ENCODE measurements at regions not wholly inside any gene's neighbourhood (a gene's known extent, or its start where the extent isn't known, plus 50 kb on each side); places are given as distances from the start of the nearest gene placed in this dataset.

- no peak for TF ChIP-seq POLR2A (IDR thresholded peaks at IDR 0.05)
- TF ChIP-seq, protein P1, sequence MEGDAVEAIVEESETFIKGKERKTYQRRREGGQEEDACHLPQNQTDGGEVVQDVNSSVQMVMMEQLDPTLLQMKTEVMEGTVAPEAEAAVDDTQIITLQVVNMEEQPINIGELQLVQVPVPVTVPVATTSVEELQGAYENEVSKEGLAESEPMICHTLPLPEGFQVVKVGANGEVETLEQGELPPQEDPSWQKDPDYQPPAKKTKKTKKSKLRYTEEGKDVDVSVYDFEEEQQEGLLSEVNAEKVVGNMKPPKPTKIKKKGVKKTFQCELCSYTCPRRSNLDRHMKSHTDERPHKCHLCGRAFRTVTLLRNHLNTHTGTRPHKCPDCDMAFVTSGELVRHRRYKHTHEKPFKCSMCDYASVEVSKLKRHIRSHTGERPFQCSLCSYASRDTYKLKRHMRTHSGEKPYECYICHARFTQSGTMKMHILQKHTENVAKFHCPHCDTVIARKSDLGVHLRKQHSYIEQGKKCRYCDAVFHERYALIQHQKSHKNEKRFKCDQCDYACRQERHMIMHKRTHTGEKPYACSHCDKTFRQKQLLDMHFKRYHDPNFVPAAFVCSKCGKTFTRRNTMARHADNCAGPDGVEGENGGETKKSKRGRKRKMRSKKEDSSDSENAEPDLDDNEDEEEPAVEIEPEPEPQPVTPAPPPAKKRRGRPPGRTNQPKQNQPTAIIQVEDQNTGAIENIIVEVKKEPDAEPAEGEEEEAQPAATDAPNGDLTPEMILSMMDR (IDR thresholded peaks at IDR 0.05): no peak
- DNase-seq: no peak
- no peak overlapping the region for H3K27ac ChIP-seq
- H3K9me3 ChIP-seq (replicated peaks in 1 of 3): no peaks in the 10 kb centered on the region
- H3K4me1 ChIP-seq (replicated peaks in 1 of 2): peaks cover 0 to 5% of the 10 kb centered on the region in 2 donors
- 58 to 63% (median 63%) methylated on average over 8 to 9 of the region's 9 CpGs for WGBS, 4 donors
- no peak overlapping the region for H3K4me3 ChIP-seq
- no peaks in the 10 kb centered on the region for H3K36me3 ChIP-seq (replicated peaks in 1 of 2)
- intact Hi-C loops (cut with DNase I): no loop called here
- H3K27me3 ChIP-seq: no peaks in the 10 kb centered on the region
These were observed 1034.4 kb upstream of the NR2F2 start for GRCh38 chr15:95295896-95296625.

DNA sequence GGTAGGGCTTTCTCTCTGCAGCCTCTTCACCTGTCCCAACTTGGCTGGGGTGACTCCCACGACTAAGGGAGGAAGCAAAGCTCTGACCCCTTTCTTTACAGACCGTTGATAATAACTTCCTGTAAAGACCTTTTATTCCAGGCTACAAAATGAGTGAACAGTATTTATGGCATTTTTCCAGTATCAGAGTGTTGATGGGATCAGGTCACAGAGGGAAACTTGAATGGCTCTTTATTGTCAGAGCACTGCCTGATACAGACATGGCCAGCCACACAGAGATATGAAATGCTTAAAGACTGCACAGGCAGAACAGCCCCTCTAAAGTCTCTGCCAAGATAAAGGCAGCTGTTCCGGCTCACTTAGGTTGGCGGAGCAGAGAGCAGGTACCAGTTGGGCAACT is 1033.9 kb upstream of the NR2F2 start:
- Histone ChIP-seq H3K27ac (no peak overlapping the region), H3K36me3 (replicated peaks in 1 of 2) (no peaks in the 10 kb centered on the region), H3K4me1 (replicated peaks in 1 of 2) (peaks cover 0 to 5% of the 10 kb centered on the region in 2 donors), H3K27me3 (no peaks in the 10 kb centered on the region), H3K4me3 (no peak overlapping the region), H3K9me3 (replicated peaks in 1 of 3) (no peaks in the 10 kb centered on the region)
- TF ChIP-seq POLR2A (IDR thresholded peaks at IDR 0.05): no peak
- TF ChIP-seq, protein P1 (IDR thresholded peaks at IDR 0.05): no peak
- intact Hi-C loops (cut with DNase I): no loop called here
- no peak for DNase-seq
- 42 to 57% (median 51%) methylated on average over 4 of the region's 4 CpGs for WGBS, 4 donors

DNA sequence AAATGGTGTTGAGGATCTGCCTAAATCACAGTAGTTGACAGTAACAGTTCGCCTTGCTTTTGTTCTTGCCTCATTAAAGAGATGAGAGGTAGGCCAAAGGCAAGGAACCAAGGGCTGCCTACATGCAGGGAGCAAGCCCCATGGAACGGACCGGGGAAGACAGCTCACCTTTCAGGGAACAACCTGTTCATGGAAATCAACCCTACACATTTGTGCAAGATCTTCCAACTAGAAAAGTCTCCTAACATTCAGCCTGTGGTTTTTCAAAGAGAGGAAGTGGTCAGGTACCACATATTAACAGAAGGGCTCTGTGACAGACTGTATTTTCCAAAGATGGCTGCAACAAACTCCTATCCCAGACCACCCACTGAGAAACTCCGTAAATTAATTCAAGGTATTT is 1031.8 kb upstream of the NR2F2 start:
- Histone ChIP-seq H3K9me3 (replicated peaks in 1 of 3) (no peaks in the 10 kb centered on the region), H3K36me3 (replicated peaks in 1 of 2) (no peaks in the 10 kb centered on the region), H3K4me3 (no peak overlapping the region), H3K27me3 (no peaks in the 10 kb centered on the region), H3K27ac (no peak overlapping the region), H3K4me1 (replicated peaks in 1 of 2) (peaks cover 0 to 5% of the 10 kb centered on the region in 2 donors)
- DNase-seq: no peak
- WGBS, 4 donors: 73 to 82% (median 82%) methylated on average over 4 of the region's 4 CpGs
- intact Hi-C loops (cut with DNase I): no loop called here
- TF ChIP-seq, protein P1 (IDR thresholded peaks at IDR 0.05): no peak
- no peak for TF ChIP-seq POLR2A (IDR thresholded peaks at IDR 0.05)

DNA sequence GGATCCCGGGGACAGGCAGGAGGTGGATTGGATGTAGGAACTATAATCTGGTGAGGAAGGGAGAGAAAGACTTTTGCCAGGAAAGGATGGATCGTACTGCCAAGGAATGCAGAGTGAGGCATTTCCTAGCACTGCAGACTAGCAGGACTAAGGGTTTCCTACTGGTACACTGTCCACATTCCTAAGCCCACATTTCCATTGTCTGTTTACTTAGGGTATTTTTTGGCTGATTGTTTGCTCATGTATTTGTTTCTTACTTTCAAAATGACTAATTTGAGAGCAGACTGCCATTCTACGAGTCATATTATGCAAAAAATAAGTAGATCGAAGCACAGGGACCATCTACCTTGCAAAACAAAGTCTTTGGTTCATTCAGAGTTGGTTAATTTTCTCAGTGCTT is 1029.5 kb upstream of the NR2F2 start:
- peak overlapping the region in 1 of 5 donors; percentile 60 for H3K27ac ChIP-seq
- peaks cover 0 to 5% of the 10 kb centered on the region in 2 donors for H3K4me1 ChIP-seq (replicated peaks in 1 of 2)
- intact Hi-C loops (cut with DNase I): no loop called here

More for the DNA sequence above, 1029.5 kb upstream of the NR2F2 start:
- TF ChIP-seq, protein P1 (IDR thresholded peaks at IDR 0.05): no peak
- no peak for TF ChIP-seq POLR2A (IDR thresholded peaks at IDR 0.05)
- Histone ChIP-seq H3K36me3 (replicated peaks in 1 of 2) (no peaks in the 10 kb centered on the region), H3K4me3 (no peak overlapping the region), H3K9me3 (replicated peaks in 1 of 3) (no peaks in the 10 kb centered on the region), H3K27me3 (no peaks in the 10 kb centered on the region)
- DNase-seq: no peak
- 64 to 72% (median 70%) methylated on average over 4 of the region's 4 CpGs for WGBS, 4 donors
